ENCODE measurements at regions not wholly inside any gene's neighbourhood (a gene's known extent, or its start where the extent isn't known, plus 50 kb on each side); places are given as distances from the start of the nearest gene placed in this dataset.

GRCh38 chr14:84894254-84894653 lies 635.7 kb upstream of the FLRT2 start:
- TF ChIP-seq POLR2AphosphoS5 (IDR thresholded peaks at IDR 0.05) (no peak), CTCF (IDR thresholded peaks at IDR 0.05) (no peak), POLR2A (IDR thresholded peaks at IDR 0.05) (no peak)

Measured in prostate gland (tissue), 2 donors.